GM12891 (cell line): ENCODE measurements at regions not wholly inside any gene's neighbourhood (a gene's known extent, or its start where the extent isn't known, plus 50 kb on each side); places are given as distances from the start of the nearest gene placed in this dataset.

Experiments used
- DNase-seq: peaks from one replicate; pipeline ENCODE4 v3.0.0; 2011; ENCODE audit warnings: low spot score; ENCODE audit not compliant: insufficient read length
- FAIRE-seq: peaks from 2 replicates; lab custom pipeline; 2011; peaks lifted over from hg19 to GRCh38; lab: Jason Lieb, UNC
- PAX5 ChIP-seq: IDR thresholded peaks from 2 replicates; pipeline ENCODE4 v1.6.1; 2011; ENCODE audit warnings: low read length, moderate library complexity, mild to moderate bottlenecking; ENCODE audit not compliant: insufficient read depth, severe bottlenecking
- POLR2A ChIP-seq: IDR thresholded peaks from 2 replicates; pipeline ENCODE4 v1.6.1; 2011; ENCODE audit warnings: low read depth, low read length, control low read depth
- POLR2AphosphoS5 ChIP-seq: IDR thresholded peaks from 2 replicates; pipeline ENCODE4 v1.6.1; 2011; ENCODE audit warnings: low read depth, low read length, control low read depth
- POU2F2 ChIP-seq: IDR thresholded peaks from 2 replicates; pipeline ENCODE4 v1.6.1; 2011; ENCODE audit warnings: low read depth, mild to moderate bottlenecking, control low read depth, low read length, moderate library complexity
- SPI1 ChIP-seq: IDR thresholded peaks from 2 replicates; pipeline ENCODE4 v1.6.1; 2011; ENCODE audit warnings: low read depth, low read length, control low read depth
- TAF1 ChIP-seq: IDR thresholded peaks from 2 replicates; pipeline ENCODE4 v1.6.1; 2011; ENCODE audit warnings: low read depth, low read length, control low read depth

- no peak for TF ChIP-seq PAX5
- TF ChIP-seq SPI1 = no peak
- no peak for TF ChIP-seq POU2F2
- no peak for TF ChIP-seq POLR2AphosphoS5
- TF ChIP-seq POLR2A = no peak
- no peak for TF ChIP-seq TAF1
- FAIRE-seq (no peak), DNase-seq (no peak)
These were observed 438.1 kb downstream of the HACE1 start for GRCh38 chr6:104421650-104422049.

- no peak for TF ChIP-seq TAF1
- no peak for TF ChIP-seq SPI1
- no peak for TF ChIP-seq POLR2A
- no peak for TF ChIP-seq POLR2AphosphoS5
- TF ChIP-seq PAX5 = no peak
- TF ChIP-seq POU2F2 = no peak
- no peak for FAIRE-seq
- DNase-seq = no peak
These were observed 440.9 kb downstream of the HACE1 start for GRCh38 chr6:104418839-104419238.

GRCh38 chr6:104418125-104418524 is 441.6 kb downstream of the HACE1 start:
- TF ChIP-seq SPI1 (no peak), TAF1 (no peak), POLR2AphosphoS5 (no peak), POU2F2 (no peak), POLR2A (no peak), PAX5 (no peak)
- FAIRE-seq = no peak
- DNase-seq = no peak

- DNase-seq = no peak
- FAIRE-seq = no peak
- TF ChIP-seq PAX5 (no peak), POU2F2 (no peak), POLR2A (no peak), TAF1 (no peak), SPI1 (no peak), POLR2AphosphoS5 (no peak)
These were observed 445.0 kb downstream of the HACE1 start for GRCh38 chr6:104414723-104415122.

GRCh38 chr6:104413767-104414166 is 446.0 kb downstream of the HACE1 start:
- DNase-seq (no peak), FAIRE-seq (no peak)
- no peak for TF ChIP-seq SPI1
- TF ChIP-seq POLR2A = no peak
- no peak for TF ChIP-seq TAF1
- TF ChIP-seq PAX5 = no peak
- no peak for TF ChIP-seq POLR2AphosphoS5
- no peak for TF ChIP-seq POU2F2

GRCh38 chr6:104411302-104411701 is 448.4 kb downstream of the HACE1 start:
- DNase-seq = no peak
- FAIRE-seq = no peak
- no peak for TF ChIP-seq SPI1
- TF ChIP-seq POLR2A = no peak
- no peak for TF ChIP-seq POLR2AphosphoS5
- TF ChIP-seq PAX5 = no peak
- no peak for TF ChIP-seq POU2F2
- no peak for TF ChIP-seq TAF1

- no peak for FAIRE-seq
- DNase-seq = no peak
- no peak for TF ChIP-seq POLR2A
- TF ChIP-seq PAX5 = no peak
- TF ChIP-seq POLR2AphosphoS5 = no peak
- no peak for TF ChIP-seq TAF1
- no peak for TF ChIP-seq POU2F2
- TF ChIP-seq SPI1 = no peak
These were observed 449.8 kb downstream of the HACE1 start for GRCh38 chr6:104409913-104410312.

GRCh38 chr6:104407957-104408356 is 451.8 kb downstream of the HACE1 start:
- TF ChIP-seq POLR2AphosphoS5 = no peak
- TF ChIP-seq POU2F2 = no peak
- no peak for TF ChIP-seq SPI1
- TF ChIP-seq POLR2A = no peak
- TF ChIP-seq PAX5 = no peak
- no peak for TF ChIP-seq TAF1
- DNase-seq (no peak), FAIRE-seq (no peak)

- FAIRE-seq (no peak), DNase-seq (no peak)
- TF ChIP-seq SPI1 = no peak
- no peak for TF ChIP-seq PAX5
- no peak for TF ChIP-seq TAF1
- no peak for TF ChIP-seq POU2F2
- no peak for TF ChIP-seq POLR2A
- no peak for TF ChIP-seq POLR2AphosphoS5
These were observed 455.3 kb downstream of the HACE1 start for GRCh38 chr6:104404377-104404776.

- TF ChIP-seq POU2F2 (no peak), PAX5 (no peak), SPI1 (no peak)
- DNase-seq (no peak), FAIRE-seq (no peak)
These were observed 457.1 kb downstream of the HACE1 start for GRCh38 chr6:104402572-104402971.
